Muscle layer of duodenum (tissue), 2 donors: ENCODE measurements at regions not wholly inside any gene's neighbourhood (a gene's known extent, or its start where the extent isn't known, plus 50 kb on each side); places are given as distances from the start of the nearest gene placed in this dataset.

Experiments used
- H3K27ac ChIP-seq: one replicate; pipeline ENCODE4 v1.7.0; 2013; ENCODE audit warnings: mild to moderate bottlenecking, low read length
- H3K27me3 ChIP-seq: one replicate; pipeline ENCODE4 v1.7.0; 2013; ENCODE audit warnings: low read depth, mild to moderate bottlenecking, control low read depth, low read length
- H3K36me3 ChIP-seq, 2 donors: one replicate each; pipeline ENCODE4 v1.7.0; 2013; ENCODE audit warnings: low read length in 2 of 2, control low read depth in 1 of 2, mild to moderate bottlenecking in 1 of 2; ENCODE audit not compliant: insufficient read depth in 2 of 2, control insufficient read depth in 1 of 2
- H3K4me1 ChIP-seq, 2 donors: one replicate each; pipeline ENCODE4 v1.7.0; 2013; ENCODE audit warnings: low read length in 2 of 2, mild to moderate bottlenecking in 2 of 2, control low read depth in 1 of 2, moderate library complexity in 1 of 2; ENCODE audit not compliant: insufficient read depth in 2 of 2, control insufficient read depth in 1 of 2
- H3K4me3 ChIP-seq, 2 donors: one replicate each; pipeline ENCODE4 v1.7.0; 2013; ENCODE audit warnings: low read length in 2 of 2, low read depth in 1 of 2, mild to moderate bottlenecking in 1 of 2
- H3K9me3 ChIP-seq, 2 donors: one replicate each; pipeline ENCODE4 v1.7.0; 2013; ENCODE audit warnings: low read length in 2 of 2, control low read depth in 1 of 2, mild to moderate bottlenecking in 1 of 2; ENCODE audit not compliant: control insufficient read depth in 1 of 2
- donor health status: healthy.

GRCh38 chr6:63418741-63419140, 99.0 kb upstream of the LGSN start:
- no peaks in the 10 kb centered on the region for H3K36me3 ChIP-seq
- H3K9me3 ChIP-seq, result peaks cover 0 to 3% of the 10 kb centered on the region in 2 donors
- H3K4me3 ChIP-seq, result no peak overlapping the region
- no peaks in the 10 kb centered on the region for H3K27me3 ChIP-seq
- no peaks in the 10 kb centered on the region for H3K4me1 ChIP-seq
- no peak overlapping the region for H3K27ac ChIP-seq

DNA sequence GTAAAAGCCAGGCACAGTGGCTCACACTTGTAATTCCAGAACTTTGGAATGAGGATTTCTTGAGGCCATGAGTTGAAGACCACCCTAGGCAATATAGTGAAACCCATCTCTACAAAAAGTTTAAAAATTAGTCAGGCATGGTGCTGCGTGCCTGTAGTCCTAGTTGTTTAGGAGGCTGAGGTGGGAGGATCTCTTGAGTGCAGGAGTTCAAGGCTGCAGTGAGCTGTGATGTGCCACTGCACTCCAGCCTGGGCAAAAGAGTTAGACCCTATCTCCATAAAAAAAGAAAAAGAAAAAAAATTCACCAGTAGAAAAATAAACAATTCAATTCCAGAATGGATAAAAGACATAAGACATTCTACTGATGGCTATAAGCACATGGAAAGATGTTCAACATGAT, 104.9 kb upstream of the LGSN start:
- H3K36me3 ChIP-seq, result no peaks in the 10 kb centered on the region
- no peak overlapping the region for H3K4me3 ChIP-seq
- peaks cover 0 to 3% of the 10 kb centered on the region in 2 donors for H3K9me3 ChIP-seq
- H3K27ac ChIP-seq, result no peak overlapping the region
- no peaks in the 10 kb centered on the region for H3K4me1 ChIP-seq
- peaks cover 5% of the 10 kb centered on the region for H3K27me3 ChIP-seq

DNA sequence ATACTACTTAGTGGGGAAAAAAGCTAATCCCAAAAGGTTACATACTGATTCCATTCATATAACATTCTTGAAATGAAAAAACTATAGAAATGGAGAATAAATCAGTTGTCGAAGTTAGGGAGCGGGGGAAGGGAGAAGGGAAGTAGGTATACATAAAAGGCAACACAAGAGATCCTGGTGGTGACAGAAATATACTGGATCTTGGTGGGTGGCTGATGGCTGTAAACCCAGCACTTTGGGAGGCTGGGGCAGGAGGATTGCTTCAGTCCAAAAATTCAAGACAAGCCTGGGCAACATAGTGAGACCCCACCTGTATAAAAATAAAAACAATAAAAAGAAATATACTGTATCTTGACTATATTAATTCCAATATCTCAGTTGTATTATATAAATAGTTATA, 105.7 kb upstream of the LGSN start:
- H3K27me3 ChIP-seq, result peaks cover 5% of the 10 kb centered on the region
- no peak overlapping the region for H3K27ac ChIP-seq
- H3K4me3 ChIP-seq, result no peak overlapping the region
- H3K4me1 ChIP-seq, result no peaks in the 10 kb centered on the region
- H3K9me3 ChIP-seq, result peaks cover 0 to 3% of the 10 kb centered on the region in 2 donors
- H3K36me3 ChIP-seq, result no peaks in the 10 kb centered on the region

GRCh38 chr6:63426844-63427243, 107.1 kb upstream of the LGSN start:
- H3K4me1 ChIP-seq, result no peaks in the 10 kb centered on the region
- peaks cover 5% of the 10 kb centered on the region for H3K27me3 ChIP-seq
- H3K27ac ChIP-seq, result no peak overlapping the region
- no peaks in the 10 kb centered on the region for H3K36me3 ChIP-seq
- peaks cover 0 to 3% of the 10 kb centered on the region in 2 donors for H3K9me3 ChIP-seq
- H3K4me3 ChIP-seq, result no peak overlapping the region

DNA sequence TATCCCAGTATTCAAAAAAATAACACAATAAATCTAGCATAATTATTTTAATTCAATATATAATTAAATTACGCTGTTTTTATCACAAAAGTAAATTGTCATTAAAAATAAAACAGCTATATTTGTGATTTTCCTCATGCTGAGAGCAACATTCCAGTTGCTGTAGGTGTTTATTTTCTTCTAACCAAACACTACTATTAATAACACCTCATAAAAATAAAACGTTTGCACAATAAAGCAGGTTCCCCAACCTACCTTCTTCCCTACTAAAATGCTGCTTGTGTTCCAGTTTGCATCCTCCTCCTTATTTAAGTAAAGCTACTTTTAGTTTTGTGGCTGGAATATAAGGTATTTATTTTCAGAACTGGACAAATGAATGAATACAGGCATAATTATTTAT, 108.2 kb upstream of the LGSN start:
- peaks cover 5% of the 10 kb centered on the region for H3K27me3 ChIP-seq
- no peaks in the 10 kb centered on the region for H3K4me1 ChIP-seq
- no peak overlapping the region for H3K4me3 ChIP-seq
- H3K27ac ChIP-seq, result no peak overlapping the region
- H3K9me3 ChIP-seq, result peaks cover 0 to under 1% of the 10 kb centered on the region in 2 donors
- no peaks in the 10 kb centered on the region for H3K36me3 ChIP-seq

DNA sequence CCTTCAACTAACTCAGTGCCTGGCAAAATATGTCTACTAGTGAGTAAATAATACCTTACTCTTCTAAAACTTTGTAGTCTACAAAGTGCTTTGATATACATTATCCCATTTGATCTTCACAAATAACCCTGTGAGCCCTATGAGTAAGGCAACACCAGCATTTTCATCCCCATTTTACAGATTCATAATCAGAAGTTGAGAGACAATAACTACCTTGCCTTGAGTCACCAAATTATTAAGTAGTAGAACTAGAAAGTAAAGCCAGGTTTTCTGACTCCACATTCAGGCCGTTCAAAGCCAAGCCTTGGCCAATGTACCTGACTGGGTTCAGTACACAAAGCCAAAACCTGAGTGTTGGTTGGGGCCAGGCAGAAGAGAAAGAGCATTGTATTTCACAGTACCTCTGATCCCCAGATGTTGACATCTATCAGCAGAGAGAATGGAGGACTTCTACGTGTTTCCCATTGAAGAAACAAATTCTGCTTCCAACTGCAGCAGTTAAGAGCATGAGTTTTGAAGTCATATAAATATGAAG, 111.3 kb upstream of the LGSN start:
- H3K27ac ChIP-seq, result no peak overlapping the region
- no peaks in the 10 kb centered on the region for H3K9me3 ChIP-seq
- H3K4me3 ChIP-seq, result no peak overlapping the region
- H3K4me1 ChIP-seq, result no peaks in the 10 kb centered on the region
- H3K36me3 ChIP-seq, result no peaks in the 10 kb centered on the region
- peaks cover 5% of the 10 kb centered on the region for H3K27me3 ChIP-seq

- no peak overlapping the region for H3K27ac ChIP-seq
- no peaks in the 10 kb centered on the region for H3K36me3 ChIP-seq
- H3K9me3 ChIP-seq, result no peaks in the 10 kb centered on the region
- H3K27me3 ChIP-seq, result no peaks in the 10 kb centered on the region
- no peaks in the 10 kb centered on the region for H3K4me1 ChIP-seq
- H3K4me3 ChIP-seq, result no peak overlapping the region
Observed at GRCh38 chr6:63434943-63435342, 115.2 kb upstream of the LGSN start.

DNA sequence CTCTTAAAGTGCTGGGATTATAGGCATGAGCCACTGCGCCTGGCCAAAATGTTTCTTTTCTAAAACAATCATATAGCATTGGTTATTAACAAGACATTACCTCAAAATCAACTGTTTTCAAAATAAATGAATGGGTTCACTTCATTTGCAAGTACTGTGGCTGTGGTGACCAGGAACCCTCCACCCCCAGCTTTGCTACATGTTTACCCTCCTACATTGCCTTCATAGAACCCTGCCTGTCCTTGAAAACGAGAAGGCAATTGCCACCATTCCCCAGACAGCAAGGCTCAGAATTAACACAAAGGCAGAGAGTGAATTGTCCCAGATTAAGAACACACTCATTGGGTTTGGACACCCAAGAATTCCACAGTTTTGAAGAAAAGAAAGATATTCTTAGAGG, 116.6 kb upstream of the LGSN start:
- Histone ChIP-seq H3K27me3 (no peaks in the 10 kb centered on the region), H3K27ac (no peak overlapping the region), H3K4me3 (no peak overlapping the region), H3K4me1 (no peaks in the 10 kb centered on the region), H3K36me3 (no peaks in the 10 kb centered on the region), H3K9me3 (no peaks in the 10 kb centered on the region)

- Histone ChIP-seq H3K27me3 (no peaks in the 10 kb centered on the region), H3K36me3 (no peaks in the 10 kb centered on the region), H3K27ac (no peak overlapping the region), H3K4me3 (no peak overlapping the region), H3K4me1 (no peaks in the 10 kb centered on the region), H3K9me3 (no peaks in the 10 kb centered on the region)
Observed at GRCh38 chr6:63437058-63437457, 117.3 kb upstream of the LGSN start.

GRCh38 chr6:63440057-63440456, 120.3 kb upstream of the LGSN start:
- Histone ChIP-seq H3K4me1 (no peaks in the 10 kb centered on the region), H3K36me3 (no peaks in the 10 kb centered on the region), H3K27ac (no peak overlapping the region), H3K9me3 (no peaks in the 10 kb centered on the region), H3K4me3 (no peak overlapping the region), H3K27me3 (no peaks in the 10 kb centered on the region)

DNA sequence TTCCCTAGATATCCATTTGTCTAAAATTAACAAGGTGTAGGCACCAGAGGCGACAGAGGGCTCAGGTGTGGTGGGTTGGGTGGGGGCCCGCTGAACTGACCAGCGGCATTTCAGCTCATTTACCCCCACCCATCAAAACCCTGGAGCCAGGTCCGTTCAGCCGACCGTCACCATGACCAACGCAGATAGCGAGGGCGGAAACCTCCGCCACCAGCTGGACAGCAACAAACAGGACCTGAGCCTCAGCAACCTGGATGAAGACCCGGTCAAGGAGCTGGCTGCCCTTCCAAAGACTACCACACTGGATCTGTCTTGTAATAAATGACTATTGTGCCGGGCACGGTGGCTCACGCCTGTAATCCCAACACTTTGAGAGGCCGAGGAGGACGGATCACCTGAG, 120.8 kb upstream of the LGSN start:
- Histone ChIP-seq H3K4me3 (no peak overlapping the region), H3K27ac (no peak overlapping the region), H3K36me3 (no peaks in the 10 kb centered on the region), H3K4me1 (no peaks in the 10 kb centered on the region), H3K9me3 (no peaks in the 10 kb centered on the region), H3K27me3 (no peaks in the 10 kb centered on the region)

DNA sequence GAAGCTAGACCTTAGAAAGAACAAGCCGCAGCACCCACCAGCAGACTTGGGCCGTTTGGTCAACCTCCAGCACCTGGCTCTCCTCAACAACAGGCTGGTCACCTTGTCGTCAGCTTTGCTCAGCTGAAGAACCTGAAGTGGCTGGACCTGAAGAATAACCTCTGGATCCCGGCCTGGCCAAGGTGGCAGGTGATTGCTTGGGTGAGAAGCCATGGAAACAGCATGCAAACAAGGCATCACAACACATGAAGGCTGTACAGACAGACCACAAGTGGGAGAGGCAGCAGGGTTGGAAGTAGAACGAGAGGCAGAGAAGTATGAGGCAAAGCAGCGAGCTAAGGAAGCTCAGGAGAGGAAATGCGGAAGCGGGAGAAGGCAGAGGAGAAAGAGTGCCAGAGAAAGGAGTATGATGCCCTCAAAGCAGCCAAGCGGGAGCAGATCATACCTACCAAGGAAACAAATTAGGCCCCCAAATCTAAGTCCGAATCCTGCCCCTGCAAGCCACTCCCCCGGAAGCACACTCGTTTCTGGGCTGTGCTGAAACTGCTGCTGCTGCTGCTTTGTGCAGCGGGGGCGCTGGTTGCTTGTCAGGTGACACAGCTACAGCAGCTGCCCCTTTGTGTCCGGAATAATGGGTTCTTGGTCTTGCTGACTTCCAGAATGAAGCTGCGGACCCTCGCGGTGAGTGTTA, 121.6 kb upstream of the LGSN start:
- Histone ChIP-seq H3K4me1 (no peaks in the 10 kb centered on the region), H3K27ac (no peak overlapping the region), H3K9me3 (no peaks in the 10 kb centered on the region), H3K36me3 (no peaks in the 10 kb centered on the region), H3K4me3 (no peak overlapping the region), H3K27me3 (no peaks in the 10 kb centered on the region)
